ENCODE measurements at regions not wholly inside any gene's neighbourhood (a gene's known extent, or its start where the extent isn't known, plus 50 kb on each side); places are given as distances from the start of the nearest gene placed in this dataset.

DNA sequence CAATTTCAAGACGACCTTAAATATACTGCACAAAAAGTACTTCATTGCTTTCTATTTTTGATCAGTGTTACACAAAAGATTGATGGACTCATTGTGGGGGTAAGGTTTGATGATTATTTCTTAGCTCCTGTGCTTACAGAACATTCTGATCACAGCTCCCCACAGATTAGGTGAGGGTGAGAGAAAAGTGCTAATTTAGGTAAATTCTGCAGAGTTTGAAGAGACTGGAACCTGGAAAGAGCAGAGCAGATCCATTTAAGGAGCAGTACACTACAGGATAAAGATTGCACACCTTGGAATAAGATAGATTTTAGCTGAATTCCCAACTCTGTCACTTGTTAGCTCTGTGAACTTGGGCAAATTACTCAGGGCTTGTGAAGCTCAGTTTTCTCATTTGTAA is 291.9 kb upstream of the CDH7 start:
- Histone ChIP-seq H3K27me3 (ENCODE audit: control insufficient read depth, insufficient read depth, low read length) (no peaks in the 10 kb centered on the region), H3K36me3 (ENCODE audit: control insufficient read depth, insufficient read depth, low read length) (no peaks in the 10 kb centered on the region), H3K9me3 (ENCODE audit: control insufficient read depth, insufficient read depth, low read length) (no peaks in the 10 kb centered on the region), H3K4me1 (ENCODE audit: control insufficient read depth, insufficient read depth, low read length) (no peaks in the 10 kb centered on the region), H3K27ac (ENCODE audit: low read length) (no peak overlapping the region), H3K4me3 (ENCODE audit: low read length) (no peak overlapping the region)
- DNase-seq (no peak), ATAC-seq (no peak)
- TF ChIP-seq CTCF (IDR thresholded peaks at IDR 0.05), result no peak
- Mint-ChIP-seq H3K36me3 (peaks cover 10% of the 10 kb centered on the region), H3K27ac (no peak overlapping the region), H3K4me3 (no peak overlapping the region), H3K4me1 (no peaks in the 10 kb centered on the region), H3K9me3 (peaks cover 4 to 11% of the 10 kb centered on the region in 2 donors), H3K27me3 (ENCODE audit: low read depth in 2 of 2) (no peaks in the 10 kb centered on the region)
- WGBS (ENCODE audit: insufficient coverage), result no CpG with 5 or more reads among the region's 1 CpG
- intact Hi-C loops (cut with micrococcal nuclease), result no loop called here

DNA sequence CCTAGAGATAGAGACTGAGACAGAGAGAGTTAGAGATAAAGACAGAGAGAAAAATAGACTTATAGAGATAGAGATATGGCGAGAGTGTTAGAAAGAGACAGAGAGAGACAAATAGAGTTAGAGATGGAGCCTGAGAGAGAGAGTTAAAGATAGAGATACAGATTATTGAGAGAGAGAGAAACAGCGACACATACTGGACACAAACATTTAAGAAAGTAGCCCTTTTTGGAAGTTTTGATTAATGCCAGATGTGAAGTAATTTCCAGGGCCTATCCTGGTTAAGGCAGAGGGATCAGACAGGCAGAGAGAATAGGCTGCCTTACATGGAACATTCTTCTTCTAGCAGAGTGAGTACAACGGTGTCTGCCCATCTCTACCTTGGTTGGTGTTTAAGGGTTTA is 311.6 kb upstream of the CDH7 start:
- H3K4me1 ChIP-seq (ENCODE audit: control insufficient read depth, insufficient read depth, low read length), result no peaks in the 10 kb centered on the region
- no peak overlapping the region for H3K4me3 ChIP-seq (ENCODE audit: low read length)
- Mint-ChIP-seq H3K27me3 (ENCODE audit: low read depth in 2 of 2) (no peaks in the 10 kb centered on the region), H3K4me1 (no peaks in the 10 kb centered on the region), H3K9me3 (peaks cover 15 to 22% of the 10 kb centered on the region in 2 donors), H3K27ac (no peak overlapping the region), H3K4me3 (no peak overlapping the region), H3K36me3 (peaks cover 11% of the 10 kb centered on the region)
- no peaks in the 10 kb centered on the region for H3K9me3 ChIP-seq (ENCODE audit: control insufficient read depth, insufficient read depth, low read length)
- intact Hi-C loops (cut with micrococcal nuclease), result no loop called here
- no peaks in the 10 kb centered on the region for H3K27me3 ChIP-seq (ENCODE audit: control insufficient read depth, insufficient read depth, low read length)
- no peaks in the 10 kb centered on the region for H3K36me3 ChIP-seq (ENCODE audit: control insufficient read depth, insufficient read depth, low read length)
- no peak for TF ChIP-seq CTCF (IDR thresholded peaks at IDR 0.05)
- no peak overlapping the region for H3K27ac ChIP-seq (ENCODE audit: low read length)
- DNase-seq (no peak), ATAC-seq (no peak)
- WGBS (ENCODE audit: insufficient coverage), result 56% methylated on average over 3 of the region's 3 CpGs

GRCh38 chr18:65436430-65436829 is 314.4 kb upstream of the CDH7 start:
- H3K4me3 ChIP-seq (ENCODE audit: low read length), result no peak overlapping the region
- H3K9me3 ChIP-seq (ENCODE audit: control insufficient read depth, insufficient read depth, low read length), result no peaks in the 10 kb centered on the region
- no peaks in the 10 kb centered on the region for H3K27me3 ChIP-seq (ENCODE audit: control insufficient read depth, insufficient read depth, low read length)
- Mint-ChIP-seq H3K4me1 (no peaks in the 10 kb centered on the region), H3K27me3 (ENCODE audit: low read depth in 2 of 2) (no peaks in the 10 kb centered on the region), H3K4me3 (no peak overlapping the region), H3K27ac (no peak overlapping the region), H3K9me3 (peaks cover 6 to 11% of the 10 kb centered on the region in 2 donors), H3K36me3 (no peaks in the 10 kb centered on the region)
- no peak for ATAC-seq
- 86% methylated on average over 3 of the region's 4 CpGs for WGBS (ENCODE audit: insufficient coverage)
- no peak for DNase-seq
- no peak overlapping the region for H3K27ac ChIP-seq (ENCODE audit: low read length)
- H3K4me1 ChIP-seq (ENCODE audit: control insufficient read depth, insufficient read depth, low read length), result no peaks in the 10 kb centered on the region
- H3K36me3 ChIP-seq (ENCODE audit: control insufficient read depth, insufficient read depth, low read length), result no peaks in the 10 kb centered on the region
- TF ChIP-seq CTCF (IDR thresholded peaks at IDR 0.05), result no peak
- intact Hi-C loops (cut with micrococcal nuclease), result no loop called here

- Mint-ChIP-seq H3K36me3 (no peaks in the 10 kb centered on the region), H3K27ac (no peak overlapping the region), H3K9me3 (peaks cover 8 to 13% of the 10 kb centered on the region in 2 donors), H3K4me3 (no peak overlapping the region), H3K27me3 (ENCODE audit: low read depth in 2 of 2) (no peaks in the 10 kb centered on the region), H3K4me1 (no peaks in the 10 kb centered on the region)
- no peak for TF ChIP-seq CTCF (IDR thresholded peaks at IDR 0.05)
- H3K36me3 ChIP-seq (ENCODE audit: control insufficient read depth, insufficient read depth, low read length), result no peaks in the 10 kb centered on the region
- no peaks in the 10 kb centered on the region for H3K9me3 ChIP-seq (ENCODE audit: control insufficient read depth, insufficient read depth, low read length)
- intact Hi-C loops (cut with micrococcal nuclease), result no loop called here
- no peaks in the 10 kb centered on the region for H3K4me1 ChIP-seq (ENCODE audit: control insufficient read depth, insufficient read depth, low read length)
- 92% methylated on average over 2 of the region's 2 CpGs for whole genome bisulfite sequencing (ENCODE audit: insufficient coverage)
- H3K27me3 ChIP-seq (ENCODE audit: control insufficient read depth, insufficient read depth, low read length), result no peaks in the 10 kb centered on the region
- ATAC-seq (no peak), DNase-seq (no peak)
- H3K4me3 ChIP-seq (ENCODE audit: low read length), result no peak overlapping the region
- H3K27ac ChIP-seq (ENCODE audit: low read length), result no peak overlapping the region
These were observed 315.3 kb upstream of the CDH7 start for GRCh38 chr18:65435534-65435933.

Data from natural killer cell (primary cell).